ENCODE measurements at regions not wholly inside any gene's neighbourhood (a gene's known extent, or its start where the extent isn't known, plus 50 kb on each side); places are given as distances from the start of the nearest gene placed in this dataset.
"Not testable (repeated sequence)": the region's sequence is repeated elsewhere in the genome, so short reads cannot be mapped to it uniquely, and the experiment has no call there.

- TF ChIP-seq CTCF (IDR thresholded peaks at IDR 0.05; ENCODE audit: insufficient read depth, low read length, poor library complexity, severe bottlenecking) = no peak
- DNase-seq (ENCODE audit: extremely low read depth, insufficient read length) = no peak
- no peaks in the 10 kb centered on the region for H3K36me3 ChIP-seq (ENCODE audit: control insufficient read depth, insufficient read depth, low read length)
- H3K4me3 ChIP-seq (replicated peaks; ENCODE audit: low read depth, low read length) = no peak overlapping the region
- H3K27me3 ChIP-seq (replicated peaks; ENCODE audit: control insufficient read depth, insufficient read depth, low read length) = no peaks in the 10 kb centered on the region
Observed at GRCh38 chr10:61039868-61040267, 95.9 kb upstream of the RHOBTB1 start.

GRCh38 chr10:61037261-61037830 is 93.4 kb upstream of the RHOBTB1 start:
- not testable (repeated sequence) for H3K36me3 ChIP-seq (ENCODE audit: control insufficient read depth, insufficient read depth, low read length); H3K27me3 ChIP-seq (replicated peaks; ENCODE audit: control insufficient read depth, insufficient read depth, low read length); H3K4me3 ChIP-seq (replicated peaks; ENCODE audit: low read depth, low read length); DNase-seq (ENCODE audit: extremely low read depth, insufficient read length)

- H3K36me3 ChIP-seq (ENCODE audit: control insufficient read depth, insufficient read depth, low read length); DNase-seq (ENCODE audit: extremely low read depth, insufficient read length); H3K4me3 ChIP-seq (replicated peaks; ENCODE audit: low read depth, low read length); H3K27me3 ChIP-seq (replicated peaks; ENCODE audit: control insufficient read depth, insufficient read depth, low read length): not testable (repeated sequence)
Observed at GRCh38 chr10:61036148-61036547, 92.2 kb upstream of the RHOBTB1 start.

- Histone ChIP-seq H3K36me3 (ENCODE audit: control insufficient read depth, insufficient read depth, low read length) (no peaks in the 10 kb centered on the region), H3K27me3 (replicated peaks; ENCODE audit: control insufficient read depth, insufficient read depth, low read length) (no peaks in the 10 kb centered on the region; the same call in 1 of the 2 replicates), H3K4me3 (replicated peaks; ENCODE audit: low read depth, low read length) (no peak overlapping the region)
- TF ChIP-seq CTCF (IDR thresholded peaks at IDR 0.05; ENCODE audit: insufficient read depth, low read length, poor library complexity, severe bottlenecking) = no peak
- no peak for DNase-seq (ENCODE audit: extremely low read depth, insufficient read length)
Observed at GRCh38 chr10:61031341-61031740, 87.4 kb upstream of the RHOBTB1 start.

- no peak for TF ChIP-seq CTCF (IDR thresholded peaks at IDR 0.05; ENCODE audit: insufficient read depth, low read length, poor library complexity, severe bottlenecking)
- H3K36me3 ChIP-seq (ENCODE audit: control insufficient read depth, insufficient read depth, low read length) = no peaks in the 10 kb centered on the region
Observed at GRCh38 chr10:61029411-61029810, 85.4 kb upstream of the RHOBTB1 start.

GRCh38 chr10:61028861-61029361 is 84.9 kb upstream of the RHOBTB1 start:
- H3K36me3 ChIP-seq (ENCODE audit: control insufficient read depth, insufficient read depth, low read length) = no peaks in the 10 kb centered on the region
- H3K4me3 ChIP-seq (replicated peaks; ENCODE audit: low read depth, low read length) = no peak overlapping the region
- no peaks in the 10 kb centered on the region; the same call in 1 of the 2 replicates for H3K27me3 ChIP-seq (replicated peaks; ENCODE audit: control insufficient read depth, insufficient read depth, low read length)
- no peak for TF ChIP-seq CTCF (IDR thresholded peaks at IDR 0.05; ENCODE audit: insufficient read depth, low read length, poor library complexity, severe bottlenecking)
- DNase-seq (ENCODE audit: extremely low read depth, insufficient read length) = no peak

More at GRCh38 chr10:61029411-61029810, 85.4 kb upstream of the RHOBTB1 start:
- Histone ChIP-seq H3K4me3 (replicated peaks; ENCODE audit: low read depth, low read length) (no peak overlapping the region), H3K27me3 (replicated peaks; ENCODE audit: control insufficient read depth, insufficient read depth, low read length) (no peaks in the 10 kb centered on the region; the same call in 1 of the 2 replicates)
- DNase-seq (ENCODE audit: extremely low read depth, insufficient read length) = no peak

GRCh38 chr10:61024856-61025201 is 80.8 kb upstream of the RHOBTB1 start:
- DNase-seq (ENCODE audit: extremely low read depth, insufficient read length) = no peak
- no peaks in the 10 kb centered on the region for H3K36me3 ChIP-seq (ENCODE audit: control insufficient read depth, insufficient read depth, low read length)
- TF ChIP-seq CTCF (IDR thresholded peaks at IDR 0.05; ENCODE audit: insufficient read depth, low read length, poor library complexity, severe bottlenecking) = peak; percentile 70
- H3K4me3 ChIP-seq (replicated peaks; ENCODE audit: low read depth, low read length) = no peak overlapping the region
- no peaks in the 10 kb centered on the region for H3K27me3 ChIP-seq (replicated peaks; ENCODE audit: control insufficient read depth, insufficient read depth, low read length)
